Gastroesophageal sphincter (tissue), 3 donors: ENCODE measurements at regions not wholly inside any gene's neighbourhood (a gene's known extent, or its start where the extent isn't known, plus 50 kb on each side); places are given as distances from the start of the nearest gene placed in this dataset.

Experiments
- POLR2A ChIP-seq, 2 donors: fragments of 450-650 bp; IDR thresholded peaks; one replicate each; pipeline ENCODE4 v1.6.1; 2017; ENCODE audit warnings: antibody characterized with exemption in 2 of 2, mild to moderate bottlenecking in 2 of 2, moderate library complexity in 1 of 2
- TF ChIP-seq, protein P1 (sequence below), 4 experiments: fragments of 200-600 bp in 2 of 4; fragments of 450-650 bp in 2 of 4; sonication (generic) in 1 of 4; IDR thresholded peaks; one replicate each; pipeline ENCODE4 v1.5.1; 2017 to 2019; ENCODE audit warnings: antibody characterized with exemption in 4 of 4, mild to moderate bottlenecking in 2 of 4, moderate library complexity in 2 of 4

DNA sequence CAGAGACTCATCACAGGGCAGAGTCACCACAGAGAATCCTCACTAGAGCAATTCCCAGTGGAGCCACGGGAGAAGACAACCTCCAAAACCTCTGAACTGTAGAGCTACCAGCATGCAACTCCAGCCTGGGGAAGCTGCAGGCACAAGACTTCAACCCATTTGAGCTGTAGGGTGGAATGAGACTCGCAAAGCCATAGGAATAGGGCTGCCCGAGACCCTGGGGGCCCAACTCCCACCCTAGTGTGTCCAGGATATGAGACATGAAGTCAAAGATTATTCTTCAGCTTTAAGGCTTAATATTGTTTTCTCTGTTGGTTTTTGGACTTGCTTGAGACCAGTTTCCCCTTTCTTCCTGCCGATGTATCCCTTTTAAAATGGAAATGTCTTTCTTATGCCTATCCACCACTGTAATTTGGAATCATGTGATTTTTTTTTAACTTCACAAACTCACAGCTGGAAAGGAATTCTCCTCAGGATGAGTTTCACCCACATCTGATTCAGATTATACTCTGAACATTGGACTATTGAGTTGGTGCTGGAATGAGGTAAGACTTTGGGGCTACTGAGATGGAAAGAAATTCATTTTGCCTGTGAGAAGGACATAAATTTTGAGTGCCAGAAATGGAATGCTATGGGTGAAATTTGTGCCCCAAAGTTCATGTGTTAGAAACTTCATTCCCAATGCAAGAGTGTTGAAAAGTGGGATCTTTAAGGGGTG is 59.6 kb upstream of the ST6GALNAC5 start:
- TF ChIP-seq, protein P1, sequence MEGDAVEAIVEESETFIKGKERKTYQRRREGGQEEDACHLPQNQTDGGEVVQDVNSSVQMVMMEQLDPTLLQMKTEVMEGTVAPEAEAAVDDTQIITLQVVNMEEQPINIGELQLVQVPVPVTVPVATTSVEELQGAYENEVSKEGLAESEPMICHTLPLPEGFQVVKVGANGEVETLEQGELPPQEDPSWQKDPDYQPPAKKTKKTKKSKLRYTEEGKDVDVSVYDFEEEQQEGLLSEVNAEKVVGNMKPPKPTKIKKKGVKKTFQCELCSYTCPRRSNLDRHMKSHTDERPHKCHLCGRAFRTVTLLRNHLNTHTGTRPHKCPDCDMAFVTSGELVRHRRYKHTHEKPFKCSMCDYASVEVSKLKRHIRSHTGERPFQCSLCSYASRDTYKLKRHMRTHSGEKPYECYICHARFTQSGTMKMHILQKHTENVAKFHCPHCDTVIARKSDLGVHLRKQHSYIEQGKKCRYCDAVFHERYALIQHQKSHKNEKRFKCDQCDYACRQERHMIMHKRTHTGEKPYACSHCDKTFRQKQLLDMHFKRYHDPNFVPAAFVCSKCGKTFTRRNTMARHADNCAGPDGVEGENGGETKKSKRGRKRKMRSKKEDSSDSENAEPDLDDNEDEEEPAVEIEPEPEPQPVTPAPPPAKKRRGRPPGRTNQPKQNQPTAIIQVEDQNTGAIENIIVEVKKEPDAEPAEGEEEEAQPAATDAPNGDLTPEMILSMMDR (IDR thresholded peaks at IDR 0.05), result no peak
- TF ChIP-seq POLR2A (IDR thresholded peaks at IDR 0.05), result no peak
